SU-DHL-6 (cell line): ENCODE measurements at regions not wholly inside any gene's neighbourhood (a gene's known extent, or its start where the extent isn't known, plus 50 kb on each side); places are given as distances from the start of the nearest gene placed in this dataset.

ENCODE experiments used
- H2AFZ ChIP-seq: fragments of 200-600 bp; sonication (generic); 2 replicates; pipeline ENCODE4 v1.6.1; 2014; ENCODE audit warnings: low read depth, mild to moderate bottlenecking, moderate library complexity, mixed read lengths, antibody characterized with exemption, low read length; ENCODE audit not compliant: severe bottlenecking
- H3F3A ChIP-seq: fragments of 200-600 bp; shearing (Covaris generic); 2 replicates; pipeline ENCODE4 v1.6.0; 2016; ENCODE audit warnings: antibody characterized with exemption, mild to moderate bottlenecking; ENCODE audit not compliant: insufficient read depth
- H3K27ac ChIP-seq: fragments of 200-600 bp; sonication (generic); 2 replicates; pipeline ENCODE4 v1.5.1; 2016; ENCODE audit warnings: low read depth, mild to moderate bottlenecking, low read length, moderate library complexity, mixed read lengths
- H3K27me3 ChIP-seq: fragments of 200-600 bp; sonication (generic), shearing (Covaris generic); 2 replicates; pipeline ENCODE4 v1.6.0; 2014; ENCODE audit warnings: mild to moderate bottlenecking, low read length
- H3K36me3 ChIP-seq: fragments of 200-600 bp; sonication (generic); 2 replicates; pipeline ENCODE4 v1.6.1; 2014; ENCODE audit warnings: mild to moderate bottlenecking, low read length, mixed read lengths
- H3K4me2 ChIP-seq: fragments of 300-600, 200-600 bp; shearing (Covaris generic), sonication (generic); 2 replicates; pipeline ENCODE4 v1.6.0; 2014; ENCODE audit warnings: low read length, low read depth, mild to moderate bottlenecking; ENCODE audit not compliant: poor library complexity, severe bottlenecking
- H3K4me3 ChIP-seq: fragments of 200-600 bp; sonication (generic); 2 replicates; pipeline ENCODE4 v1.5.1; 2014; ENCODE audit warnings: antibody characterized with exemption, low read length, mild to moderate bottlenecking, mixed read lengths; ENCODE audit not compliant: insufficient read depth, poor library complexity, severe bottlenecking
- H3K79me2 ChIP-seq: fragments of 200-600 bp; sonication (generic); 2 replicates; pipeline ENCODE4 v1.6.1; 2014; ENCODE audit warnings: mild to moderate bottlenecking, low read length, moderate library complexity; ENCODE audit not compliant: insufficient read depth
- H3K9ac ChIP-seq: fragments of 200-600 bp; sonication (generic); 2 replicates; pipeline ENCODE4 v1.7.0; 2014; ENCODE audit warnings: mild to moderate bottlenecking, low read length
- H3K9me2 ChIP-seq: fragments of 200-600 bp; sonication (generic); replicated peaks from 2 replicates; pipeline ENCODE4 v1.6.1; 2014; ENCODE audit warnings: low read length; ENCODE audit not compliant: insufficient read depth
- H3K9me3 ChIP-seq: fragments of 200-600 bp; sonication (generic); 2 replicates; pipeline ENCODE4 v1.6.1; 2014; ENCODE audit warnings: low read length, mixed read lengths; ENCODE audit not compliant: insufficient read depth
- H4K20me1 ChIP-seq: fragments of 200-600 bp; sonication (generic); 2 replicates; pipeline ENCODE4 v1.6.1; 2014; ENCODE audit warnings: low read depth, mild to moderate bottlenecking, antibody characterized with exemption, low read length, moderate library complexity, mixed read lengths
- CTCF ChIP-seq: fragments of 200-600 bp; sonication (generic); IDR thresholded peaks from one replicate; pipeline ENCODE4 v1.5.1; 2017; ENCODE audit warnings: antibody characterized with exemption, mild to moderate bottlenecking, low read length, moderate library complexity; ENCODE audit not compliant: insufficient read depth, poor library complexity, severe bottlenecking
- EZH2phosphoT487 ChIP-seq: fragments of 200-600 bp; sonication (generic), shearing (Covaris generic); conservative IDR thresholded peaks from 2 replicates; pipeline ENCODE4 v1.6.1; 2018; ENCODE audit warnings: mild to moderate bottlenecking, antibody characterized with exemption, low read length, moderate library complexity, mixed read lengths

GRCh38 chr1:59025201-59025600 is 241.4 kb upstream of the JUN start:
- Histone ChIP-seq H3K4me3 (no peak overlapping the region), H4K20me1 (no peaks in the 10 kb centered on the region), H3K4me2 (no peak overlapping the region), H3F3A (no peaks in the 10 kb centered on the region), H3K27me3 (no peaks in the 10 kb centered on the region), H3K9me2 (no peaks in the 10 kb centered on the region), H3K9me3 (no peaks in the 10 kb centered on the region), H3K36me3 (no peaks in the 10 kb centered on the region), H3K27ac (no peak overlapping the region), H2AFZ (no peak overlapping the region), H3K9ac (no peak overlapping the region), H3K79me2 (no peaks in the 10 kb centered on the region)
- TF ChIP-seq CTCF = no peak
- no peak for TF ChIP-seq EZH2phosphoT487

- Histone ChIP-seq H3F3A (no peaks in the 10 kb centered on the region), H3K79me2 (no peaks in the 10 kb centered on the region), H3K9me2 (no peaks in the 10 kb centered on the region), H3K27ac (no peak overlapping the region), H2AFZ (no peak overlapping the region), H3K9me3 (no peaks in the 10 kb centered on the region), H3K27me3 (no peaks in the 10 kb centered on the region), H4K20me1 (no peaks in the 10 kb centered on the region), H3K9ac (no peak overlapping the region), H3K4me2 (no peak overlapping the region), H3K4me3 (no peak overlapping the region), H3K36me3 (no peaks in the 10 kb centered on the region)
- TF ChIP-seq EZH2phosphoT487 = no peak
Measured at GRCh38 chr1:59025898-59026426, 242.1 kb upstream of the JUN start.

GRCh38 chr1:59026472-59026948 is 242.7 kb upstream of the JUN start:
- H3K27ac ChIP-seq = no peak overlapping the region
- H3K9ac ChIP-seq = no peak overlapping the region
- H3K9me3 ChIP-seq = no peaks in the 10 kb centered on the region
- no peak overlapping the region for H3K4me3 ChIP-seq
- no peaks in the 10 kb centered on the region for H3K27me3 ChIP-seq
- no peaks in the 10 kb centered on the region for H3K9me2 ChIP-seq
- no peaks in the 10 kb centered on the region for H4K20me1 ChIP-seq
- no peaks in the 10 kb centered on the region for H3F3A ChIP-seq
- no peaks in the 10 kb centered on the region for H3K36me3 ChIP-seq
- H3K4me2 ChIP-seq = no peak overlapping the region
- no peak overlapping the region for H2AFZ ChIP-seq
- H3K79me2 ChIP-seq = no peaks in the 10 kb centered on the region
- TF ChIP-seq CTCF = no peak
- TF ChIP-seq EZH2phosphoT487 = no peak

GRCh38 chr1:59027177-59027576 is 243.3 kb upstream of the JUN start:
- Histone ChIP-seq H3F3A (no peaks in the 10 kb centered on the region), H3K4me3 (no peak overlapping the region), H3K4me2 (no peak overlapping the region), H3K79me2 (no peaks in the 10 kb centered on the region), H3K9ac (no peak overlapping the region), H4K20me1 (no peaks in the 10 kb centered on the region), H2AFZ (no peak overlapping the region), H3K9me3 (no peaks in the 10 kb centered on the region), H3K36me3 (no peaks in the 10 kb centered on the region), H3K9me2 (no peaks in the 10 kb centered on the region), H3K27me3 (no peaks in the 10 kb centered on the region), H3K27ac (no peak overlapping the region)
- no peak for TF ChIP-seq CTCF
- no peak for TF ChIP-seq EZH2phosphoT487
